ENCODE measurements at regions not wholly inside any gene's neighbourhood (a gene's known extent, or its start where the extent isn't known, plus 50 kb on each side); places are given as distances from the start of the nearest gene placed in this dataset.
"Not testable (repeated sequence)": the region's sequence is repeated elsewhere in the genome, so short reads cannot be mapped to it uniquely, and the experiment has no call there.

GRCh38 chr10:29756451-29756850 lies 121.7 kb upstream of the SVIL start:
- no peak for DNase-seq (ENCODE audit: low spot score)

DNA sequence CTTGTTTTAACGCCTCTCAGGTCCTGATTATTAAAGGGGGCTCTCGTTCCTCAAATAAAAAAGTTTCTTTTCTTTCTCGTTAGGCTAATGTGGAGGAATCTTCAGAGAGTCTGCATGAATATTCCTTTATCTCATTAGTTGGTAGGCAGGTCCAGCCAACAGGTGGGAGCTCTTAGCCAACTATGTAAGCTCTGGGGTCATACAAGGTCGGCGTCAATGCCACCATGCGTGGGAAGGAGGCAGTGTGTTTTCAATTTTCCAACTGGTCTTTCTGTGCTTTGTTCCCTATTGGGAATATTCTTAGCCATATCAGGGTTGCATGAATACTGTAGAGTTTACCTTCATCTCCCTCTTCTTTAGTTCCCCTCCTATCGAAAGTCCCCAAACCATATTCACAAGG lies 118.5 kb upstream of the SVIL start:
- no peak for DNase-seq (ENCODE audit: low spot score)

DNA sequence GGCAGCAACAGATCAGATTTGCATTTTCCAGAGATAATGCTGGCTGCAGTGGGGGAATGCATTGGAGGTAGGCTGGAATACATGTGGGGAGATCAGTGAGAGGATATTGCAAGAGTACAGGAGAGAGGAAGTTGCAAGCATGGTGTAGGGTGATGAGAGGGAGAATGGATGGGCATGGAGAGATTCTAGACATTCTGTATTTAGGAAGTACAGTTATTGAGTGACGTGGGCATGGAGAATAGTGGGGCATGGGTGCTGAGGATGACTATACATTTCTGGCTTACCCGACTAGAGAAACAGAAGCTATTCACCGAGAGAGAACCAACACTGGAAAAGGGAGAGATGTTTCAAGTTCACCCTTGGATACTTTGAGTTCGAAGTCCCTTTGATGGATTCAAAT lies 116.9 kb upstream of the SVIL start:
- no peak for DNase-seq (ENCODE audit: low spot score)

DNA sequence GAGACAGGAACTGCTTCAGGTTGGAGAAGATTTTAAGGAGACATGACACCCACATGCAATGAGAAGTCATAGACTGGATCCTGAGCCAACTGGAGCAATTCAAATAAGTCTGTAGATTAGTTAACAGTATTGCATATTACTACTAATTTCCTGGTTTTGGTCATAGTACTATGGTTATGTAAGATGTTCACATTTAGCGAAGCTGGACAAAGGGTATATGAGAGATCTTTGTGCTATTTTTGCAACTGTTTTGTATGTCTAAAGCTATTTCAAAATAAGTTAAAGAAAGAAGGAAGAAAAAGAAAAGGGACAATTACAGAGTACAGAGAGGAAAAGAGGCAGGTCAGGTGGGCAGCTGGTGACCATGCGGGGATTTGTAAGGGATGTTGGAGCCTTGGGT lies 116.5 kb upstream of the SVIL start:
- DNase-seq (ENCODE audit: low spot score), result no peak

DNA sequence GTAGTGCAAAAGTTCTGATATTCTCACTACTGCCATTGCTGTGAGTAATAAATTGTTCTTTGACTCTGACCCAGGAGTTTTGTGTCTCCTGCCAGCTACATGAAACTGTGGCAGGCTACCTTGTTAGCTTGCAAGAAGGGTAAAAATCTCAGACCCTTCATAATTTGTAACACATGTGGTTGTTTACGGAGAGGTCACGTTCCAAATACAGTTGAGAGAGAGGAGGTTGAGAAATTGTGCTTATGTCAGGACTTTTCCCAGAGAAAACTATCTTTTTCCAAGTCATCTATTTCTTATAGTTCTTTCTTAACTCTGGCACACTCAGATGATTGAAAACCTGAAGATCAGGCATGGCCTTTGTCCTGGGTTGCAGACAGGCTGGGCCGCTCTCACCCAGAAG lies 114.4 kb upstream of the SVIL start:
- DNase-seq (ENCODE audit: low spot score), result no peak

DNA sequence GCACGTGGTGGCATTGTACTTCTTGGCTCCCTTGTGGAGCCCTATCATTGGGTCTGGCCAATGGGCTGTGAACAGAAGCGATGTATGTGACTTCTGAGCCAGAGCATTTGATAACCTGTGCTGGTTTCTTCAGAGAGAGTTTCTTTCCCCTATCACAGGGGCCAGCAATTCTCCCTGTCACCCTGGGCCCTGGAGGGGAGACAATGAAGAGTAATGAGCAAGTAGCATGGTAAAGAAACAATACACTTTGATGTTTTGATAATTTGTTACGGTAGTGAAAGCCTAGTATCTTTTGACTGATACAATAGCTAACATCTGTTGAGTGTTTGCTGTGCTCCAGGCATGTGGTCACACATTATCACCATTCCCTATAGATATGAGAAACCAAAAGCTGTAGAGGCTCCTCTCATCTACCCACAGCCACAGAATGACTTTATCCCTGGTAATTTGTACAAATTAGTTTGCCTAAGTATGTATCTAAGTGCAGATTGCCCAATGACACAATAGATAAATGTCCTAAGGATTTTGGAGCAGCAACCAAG lies 113.4 kb upstream of the SVIL start:
- DNase-seq (ENCODE audit: low spot score), result no peak

DNA sequence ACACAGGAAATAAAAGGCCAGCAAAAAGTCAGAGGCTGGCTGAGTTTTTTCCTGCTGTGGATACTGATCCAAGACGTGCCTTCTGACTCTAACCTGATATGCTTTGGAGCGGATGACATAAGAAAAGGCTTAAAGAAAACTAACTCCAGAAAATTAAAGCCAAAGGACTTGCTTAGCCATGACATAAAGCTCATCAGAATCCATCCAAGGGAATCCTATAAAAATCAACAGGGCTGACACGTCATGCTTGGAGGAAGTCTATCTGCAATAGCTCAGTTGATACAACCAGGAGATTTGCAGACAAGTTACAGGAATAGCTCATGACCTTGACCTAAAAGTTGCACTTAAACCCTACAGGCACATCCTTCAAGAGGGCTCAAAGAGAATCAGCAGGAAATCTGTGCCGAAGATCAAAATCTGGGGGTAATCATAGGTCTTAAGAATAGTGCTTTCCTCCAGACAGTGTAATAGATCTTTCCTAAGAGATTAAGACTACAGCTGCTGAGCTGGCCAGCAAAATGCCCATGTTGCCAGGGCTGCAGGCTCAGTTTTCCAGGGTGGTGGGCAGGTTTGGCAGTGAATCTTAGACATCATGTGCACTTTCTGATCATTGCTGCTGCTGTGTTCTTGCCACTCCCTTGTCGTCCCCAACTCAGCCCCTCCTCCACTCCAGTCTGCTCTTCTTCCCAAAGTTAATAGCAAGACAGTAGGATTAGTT lies 111.5 kb upstream of the SVIL start:
- no peak for DNase-seq (ENCODE audit: low spot score)

- DNase-seq (ENCODE audit: low spot score), result no peak
Observed at GRCh38 chr10:29740981-29741545, 106.3 kb upstream of the SVIL start.

GRCh38 chr10:29738341-29738740 lies 103.6 kb upstream of the SVIL start:
- DNase-seq (ENCODE audit: low spot score), result no peak

DNA sequence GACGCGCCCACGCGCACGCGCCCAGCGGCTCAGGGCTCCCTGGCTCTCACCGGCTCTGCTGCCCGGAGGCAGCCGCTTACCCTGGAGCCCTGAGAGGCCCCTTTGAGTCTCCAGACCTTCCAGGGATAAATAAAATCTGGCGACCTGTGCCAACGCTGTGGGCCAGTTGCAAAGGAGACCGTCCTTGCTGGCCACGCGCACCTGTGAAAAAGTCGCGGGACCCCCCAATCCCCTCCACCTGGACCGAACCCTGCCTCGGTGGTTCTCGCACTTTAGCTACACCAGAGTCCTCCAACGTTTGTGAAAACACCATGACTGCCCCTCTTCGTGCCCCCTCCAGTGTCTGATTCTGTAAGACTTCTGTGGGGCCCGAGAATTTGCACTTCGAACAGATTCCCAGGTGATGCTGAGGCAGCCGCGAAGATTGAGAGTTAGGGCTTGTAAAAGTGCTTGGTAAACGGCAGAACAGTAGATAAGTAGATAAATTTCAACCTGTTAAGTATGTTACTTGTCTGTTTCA lies 102.4 kb upstream of the SVIL start:
- DNase-seq (ENCODE audit: low spot score), result no peak

DNA sequence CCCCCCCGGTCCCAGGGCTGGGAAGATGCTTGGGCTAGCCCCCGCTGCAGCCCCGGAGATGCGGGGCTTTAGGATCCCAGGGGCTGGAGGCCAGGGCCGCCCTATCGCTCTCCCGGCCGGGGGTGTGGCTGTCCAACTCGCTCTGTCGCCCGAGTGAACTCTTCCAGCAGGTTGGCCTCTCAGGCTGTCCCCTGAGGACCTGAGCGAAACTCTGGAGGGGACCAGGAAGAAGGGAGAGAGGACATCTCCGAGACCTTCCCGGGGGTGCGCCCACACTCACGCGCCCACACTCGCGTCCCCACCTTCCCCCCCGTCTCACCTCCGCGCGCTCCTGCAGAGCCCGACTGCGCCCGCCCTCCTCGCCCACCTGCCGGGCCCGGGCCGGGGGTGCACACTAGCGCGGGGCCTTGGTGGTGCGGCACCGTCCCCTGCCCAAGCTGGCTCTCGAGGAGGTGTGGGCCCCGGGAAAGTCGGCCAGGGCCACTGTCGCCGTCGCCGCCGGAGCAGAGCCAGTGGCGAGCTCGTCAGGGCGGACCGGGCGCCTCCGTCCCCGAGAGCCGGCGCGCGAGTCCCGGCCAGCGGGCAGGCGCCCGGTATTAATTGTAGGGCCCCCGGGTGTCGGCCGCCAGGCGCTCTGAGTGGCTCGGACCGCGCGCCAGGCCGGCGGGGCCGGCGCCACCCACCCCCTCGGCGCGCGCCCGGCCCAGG lies 101.7 kb upstream of the SVIL start:
- no peak for DNase-seq (ENCODE audit: low spot score)

DNA sequence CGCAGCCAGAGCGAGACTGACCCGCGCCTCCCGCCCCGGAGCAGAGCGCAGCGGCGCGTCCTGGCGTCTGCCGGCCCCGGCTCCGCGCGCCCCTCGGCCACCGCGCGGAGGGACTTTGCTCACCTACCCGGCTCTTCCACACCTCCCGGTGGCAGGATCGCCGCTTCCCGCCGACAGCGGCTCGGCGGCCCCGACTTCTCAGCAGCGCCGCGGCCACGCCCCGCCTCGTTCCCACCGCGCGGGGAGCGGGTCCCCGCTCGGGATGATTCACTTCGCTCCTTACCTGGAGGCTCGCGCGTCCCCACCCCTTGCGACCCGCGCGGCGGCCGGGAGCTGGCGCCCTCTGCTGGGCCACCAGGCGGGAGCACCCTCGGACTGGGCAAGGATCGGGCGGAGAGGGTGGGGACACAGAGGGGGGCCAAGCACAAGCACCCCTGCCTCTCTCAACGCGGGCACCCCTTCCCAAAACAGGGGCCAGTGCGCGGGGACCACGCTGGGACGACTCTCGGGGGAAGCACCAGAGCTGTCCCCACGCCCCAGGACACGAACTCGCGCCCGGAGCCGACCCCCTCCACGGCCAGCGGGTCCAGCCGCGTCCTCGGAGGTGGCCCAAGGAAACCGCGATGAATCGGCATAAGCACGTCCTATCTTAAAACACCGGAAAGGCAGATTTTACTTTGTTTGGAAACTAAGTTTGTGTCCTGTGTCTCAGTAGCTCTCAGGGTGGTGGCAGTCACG lies 101.0 kb upstream of the SVIL start:
- DNase-seq (ENCODE audit: low spot score), result no peak

DNA sequence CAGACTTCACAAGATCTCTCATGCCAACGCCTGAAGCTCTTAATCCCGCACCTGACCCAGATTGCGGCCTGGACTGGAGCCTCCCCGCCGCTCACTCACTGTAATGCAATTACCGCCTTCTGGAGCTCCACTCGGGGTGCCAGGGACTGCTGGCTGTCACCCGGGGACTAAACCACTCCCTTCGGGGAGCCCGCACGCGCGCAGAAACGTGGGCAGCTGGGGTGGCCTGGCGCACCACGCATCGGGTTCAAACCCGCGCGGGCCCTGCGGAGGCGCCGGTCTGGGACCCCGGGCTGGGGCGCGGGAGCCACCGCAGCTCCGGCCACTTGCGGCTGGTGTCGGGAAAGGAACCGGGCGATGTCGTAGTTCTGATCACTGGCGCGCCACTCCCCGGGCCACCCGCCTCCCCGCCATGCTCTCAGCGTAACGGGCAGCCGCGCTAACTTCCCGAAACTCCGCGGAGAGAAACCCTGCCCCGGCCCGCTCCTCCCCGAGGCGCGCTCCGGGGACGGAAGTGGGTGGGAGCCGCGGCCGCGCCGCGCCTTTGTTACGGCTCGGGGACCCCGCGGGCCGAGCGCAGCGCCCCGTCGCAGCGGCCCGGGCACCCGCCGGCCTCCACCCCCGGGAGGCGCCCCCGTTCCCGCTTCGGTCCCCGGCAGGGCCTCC lies 100.3 kb upstream of the SVIL start:
- no peak for DNase-seq (ENCODE audit: low spot score)

- no peak for DNase-seq (ENCODE audit: low spot score)
Observed at GRCh38 chr10:29734640-29734961, 99.8 kb upstream of the SVIL start.

GRCh38 chr10:29733323-29733722 lies 98.6 kb upstream of the SVIL start:
- no peak for DNase-seq (ENCODE audit: low spot score)

GRCh38 chr10:29732918-29733317 lies 98.1 kb upstream of the SVIL start:
- DNase-seq (ENCODE audit: low spot score), result no peak

GRCh38 chr10:29731760-29732159 lies 97.0 kb upstream of the SVIL start:
- DNase-seq (ENCODE audit: low spot score), result no peak

DNA sequence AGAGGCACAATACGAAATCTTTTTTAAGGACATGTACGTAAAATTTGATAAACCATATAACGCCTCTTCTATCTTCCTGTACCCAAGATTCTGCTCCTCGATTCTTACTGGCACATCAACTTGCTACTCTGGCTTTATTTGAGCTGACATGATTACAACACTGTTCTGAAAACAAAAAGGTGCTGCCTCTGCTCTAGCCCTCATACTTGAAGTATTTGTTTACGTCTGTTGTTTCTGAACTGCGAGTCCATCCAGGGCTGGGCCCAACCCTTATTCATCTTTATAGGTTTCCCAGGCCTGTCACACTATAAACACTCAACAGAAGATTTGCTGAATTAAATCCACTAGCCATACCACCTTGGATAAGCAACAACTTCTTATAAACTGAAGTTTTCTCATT lies 96.2 kb upstream of the SVIL start:
- DNase-seq (ENCODE audit: low spot score), result no peak

DNA sequence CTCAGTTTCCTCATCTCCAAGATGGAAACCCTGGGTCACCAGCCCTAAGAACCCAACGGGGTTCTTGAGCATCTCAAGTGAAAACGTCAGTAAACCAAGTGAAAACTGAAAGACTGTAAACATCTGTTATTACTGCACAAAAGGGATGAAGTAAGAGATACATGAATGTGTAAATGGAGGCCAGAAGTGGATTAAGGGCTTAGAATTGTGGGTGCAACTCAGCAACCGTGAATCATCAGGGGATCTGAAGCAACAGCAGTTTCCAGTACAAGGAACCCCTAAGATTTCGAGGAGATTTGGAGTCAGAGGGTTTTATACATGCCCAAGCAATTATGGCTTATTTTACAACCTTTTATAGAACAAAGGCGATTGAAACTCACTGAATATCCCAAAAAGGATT lies 95.7 kb upstream of the SVIL start:
- DNase-seq (ENCODE audit: low spot score), result no peak

DNA sequence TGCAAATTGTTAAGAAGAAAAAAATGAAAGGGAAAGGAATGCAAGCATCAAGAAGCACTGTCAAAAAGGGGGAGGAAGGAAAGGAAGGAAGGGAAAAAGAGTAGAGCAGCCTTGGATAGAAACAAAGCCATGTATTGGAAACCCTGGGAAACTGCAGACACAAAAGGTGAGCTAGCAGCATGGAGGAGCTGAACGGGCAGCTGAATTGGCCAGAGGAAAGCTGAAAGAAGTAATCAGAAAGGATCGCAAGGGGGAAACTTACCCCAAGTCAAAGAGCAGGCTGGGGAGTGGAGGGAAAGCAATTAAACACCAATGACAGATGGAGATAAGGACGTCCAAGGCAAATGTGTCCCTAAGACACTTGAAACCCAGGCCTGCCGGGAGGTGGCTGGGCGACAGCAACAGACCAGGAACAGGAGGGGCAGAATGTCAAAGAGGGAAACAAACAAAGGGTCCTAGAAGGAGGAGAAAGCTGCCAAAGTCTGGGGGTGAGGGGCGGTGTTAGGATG lies 93.8 kb upstream of the SVIL start:
- no peak for DNase-seq (ENCODE audit: low spot score)

GRCh38 chr10:29725927-29726326 lies 91.2 kb upstream of the SVIL start:
- DNase-seq (ENCODE audit: low spot score), result not testable (repeated sequence)
